Heart left ventricle (tissue), 13 donors: ENCODE measurements at regions not wholly inside any gene's neighbourhood (a gene's known extent, or its start where the extent isn't known, plus 50 kb on each side); places are given as distances from the start of the nearest gene placed in this dataset.

Source experiments
- CTCF ChIP-seq, 12 donors: fragments of 200-600 bp; sonication (generic) in 4 of 12; IDR thresholded peaks; one replicate each; pipeline versions ENCODE4 v1.5.0 to v1.8.0; 2018 to 2022; ENCODE audit warnings: antibody characterized with exemption in 12 of 12, mild to moderate bottlenecking in 5 of 12
- POLR2A ChIP-seq, 2 donors: fragments of 450-650 bp; IDR thresholded peaks; one replicate each; pipeline ENCODE4 v1.6.1; 2017; ENCODE audit warnings: antibody characterized with exemption in 2 of 2, mild to moderate bottlenecking in 2 of 2, moderate library complexity in 2 of 2
- donor health status: ischemic (EF 13 %, LVEDD 7.1; RV severe dilation, severe dysfunction).
- donor health status: DM: no; HTN: yes; CAD: no.
- donor health status: DM: no; HTN: no; CAD: no.
- donor health status: ischemic (EF 25% LVEDD 6.9; RV normal size, moderate dysfunction).
- donor health status: ischemic (EF 25% LVEDD 5.7; RV mildly dilated, moderate dysfunction).
- donor health status: ischemic (EF 35%, LVEDD 5.7; RV mildly dilated, moderate dysfunction).
- donor health status: nonischemic (EF 11% LVEDD 7.7; RV severe dilation, severe dysfunction).
- donor health status: DM: yes; HTN: yes; CAD: no.
- donor health status: PGD.
- donor health status: ischemic (EF 29% LVEDD 5.4; RV normal size, mild dysfunction).
- donor health status: nonischemic (EF 23%, LVEDD 6.1; RV moderate dilation, normal function).

- TF ChIP-seq CTCF (IDR thresholded peaks at IDR 0.05) (no peak), POLR2A (IDR thresholded peaks at IDR 0.05) (no peak)
Observed at GRCh38 chr11:29300420-29300819, 716.4 kb downstream of the KCNA4 start.
